Heart right ventricle (tissue), 16 donors: ENCODE measurements at regions not wholly inside any gene's neighbourhood (a gene's known extent, or its start where the extent isn't known, plus 50 kb on each side); places are given as distances from the start of the nearest gene placed in this dataset.

Source experiments
- ATAC-seq, 8 donors: fragments of 200-7000 bp; cut with Tn5 transposase; one replicate each; pipeline ENCODE4 v1.9.1; 2020; ENCODE audit warnings: mild to moderate bottlenecking in 8 of 8, moderate library complexity in 8 of 8, moderate number of reproducible peaks in 1 of 8
- DNase-seq, 2 donors: peaks; one replicate each; pipeline ENCODE4 v3.0.0-alpha.2; 2020
- H3K27ac ChIP-seq, 10 donors: fragments of 200-600 bp; sonication (generic) in 2 of 10; one replicate each; pipeline versions ENCODE4 v1.5.0 to v1.8.0; 2020 to 2022; ENCODE audit warnings: mild to moderate bottlenecking in 3 of 10
- H3K27me3 ChIP-seq, 7 donors: fragments of 200-600 bp; one replicate each; pipeline ENCODE4 v1.8.0; 2021 to 2022; ENCODE audit warnings: mild to moderate bottlenecking in 2 of 7
- H3K36me3 ChIP-seq, 9 donors: fragments of 200-600 bp; sonication (generic) in 1 of 9; one replicate each; pipeline versions ENCODE4 v1.5.0 to v1.8.0; 2020 to 2022; ENCODE audit warnings: mild to moderate bottlenecking in 2 of 9
- H3K4me1 ChIP-seq, 9 donors: fragments of 200-600 bp; sonication (generic) in 1 of 9; one replicate each; pipeline versions ENCODE4 v1.5.0 to v1.8.0; 2020 to 2022; ENCODE audit warnings: mild to moderate bottlenecking in 4 of 9
- H3K4me3 ChIP-seq, 10 donors: fragments of 200-600 bp; sonication (generic) in 2 of 10; one replicate each; pipeline versions ENCODE4 v1.5.0 to v1.8.0; 2020 to 2022; ENCODE audit warnings: mild to moderate bottlenecking in 7 of 10, moderate library complexity in 2 of 10
- H3K9me3 ChIP-seq, 11 donors: fragments of 200-600 bp in 10 of 11; sonication (generic) in 2 of 11; one replicate each; pipeline versions ENCODE4 v1.5.0 to v1.8.0; 2013 to 2022; ENCODE audit warnings: mild to moderate bottlenecking in 2 of 11, control low read depth in 1 of 11, moderate library complexity in 1 of 11
- CTCF ChIP-seq, 9 donors: fragments of 200-600 bp; sonication (generic) in 2 of 9; IDR thresholded peaks; one replicate each; pipeline versions ENCODE4 v1.5.0 to v1.8.0; 2021 to 2022; ENCODE audit warnings: antibody characterized with exemption in 9 of 9, mild to moderate bottlenecking in 5 of 9, moderate library complexity in 1 of 9
- WGBS, 2 donors: extraction: QIAGEN DNeasy Blood & Tissue Kit; methylation state at CpG; one replicate each; pipeline ENCODE4 v1.1.7; 2013; ENCODE audit warnings: inconsistent platforms in 1 of 2; 5-methylcytosine and 5-hydroxymethylcytosine counted together
- intact Hi-C, 10 donors: fragments of 100-400 bp; cut with DNase I; formaldehyde crosslinking; loops; one replicate each; pipeline versions ENCODE4 v1.11.1 to v1.14.2; 2022
- donor health status: Arrhythmogenic right ventricular cardiomyopathy.
- donor health status: ischemic (EF 13 %, LVEDD 7.1; RV severe dilation, severe dysfunction).
- donor health status: healthy with polysubstance abuse.
- donor health status: DM: no; HTN: yes; CAD: no.
- donor health status: DM: no; HTN: no; CAD: no.
- donor health status: ischemic (EF 25% LVEDD 6.9; RV normal size, moderate dysfunction).
- donor health status: ischemic (EF 25% LVEDD 5.7; RV mildly dilated, moderate dysfunction).
- donor health status: healthy.
- donor health status: DM: yes; HTN: yes; CAD: no.
- donor health status: Ischemic cardiomyopathy.
- donor health status: ischemic (EF 35%, LVEDD 5.7; RV mildly dilated, moderate dysfunction).
- donor health status: nonischemic (EF 11% LVEDD 7.7; RV severe dilation, severe dysfunction).
- donor health status: DM: yes; HTN: yes; CAD: no.
- donor health status: PGD.
- donor health status: ischemic (EF 29% LVEDD 5.4; RV normal size, mild dysfunction).
- donor health status: nonischemic (EF 23%, LVEDD 6.1; RV moderate dilation, normal function).

GRCh38 chr15:94843060-94843459 lies 611.7 kb downstream of the MCTP2 start:
- no peak for ATAC-seq
- no peak for TF ChIP-seq CTCF (IDR thresholded peaks at IDR 0.05)
- Histone ChIP-seq H3K36me3 (no peaks in the 10 kb centered on the region), H3K4me1 (peaks cover 0 to 35% (median 8%) of the 10 kb centered on the region in 9 donors), H3K27me3 (peaks cover 0 to 27% (median 11%) of the 10 kb centered on the region in 7 donors), H3K27ac (no peak overlapping the region), H3K9me3 (peaks cover 0 to 23% (median 11%) of the 10 kb centered on the region in 11 donors), H3K4me3 (no peak overlapping the region)
- DNase-seq: no peak
- intact Hi-C loops: loop anchor here in 4 of 10 donors (5.0 to 10.0 kb wide), 5 partner anchors 141 to 292 kb away; no protein-coding TSS in a partner anchor

DNA sequence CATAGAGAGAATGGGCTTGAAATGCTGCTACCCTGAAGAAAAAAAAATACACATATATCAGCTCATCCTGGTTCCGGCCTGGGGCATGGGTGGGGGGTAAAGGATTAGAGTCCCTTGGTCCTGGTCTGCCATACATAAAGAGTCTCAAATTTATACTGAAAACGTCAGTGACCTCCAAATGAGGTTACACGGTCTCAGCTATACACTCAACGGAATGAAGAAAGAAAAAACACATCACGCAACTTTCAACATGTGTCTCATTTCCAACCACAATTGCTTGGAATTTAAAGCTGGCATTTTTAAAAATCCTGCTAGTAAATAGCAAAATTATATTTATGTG lies 612.8 kb downstream of the MCTP2 start:
- peaks cover 0 to 27% (median 11%) of the 10 kb centered on the region in 7 donors for H3K27me3 ChIP-seq
- 59 to 73% methylated on average over 5 of the region's 5 CpGs for WGBS, 2 donors
- peak overlapping the region in 7 of 10 donors; percentile 17 to 77 (median 67) for H3K27ac ChIP-seq
- peaks cover 0 to 34% (median 8%) of the 10 kb centered on the region in 9 donors for H3K4me1 ChIP-seq
- peak overlapping the region in 4 of 10 donors; percentile 23 to 53 (median 46) for H3K4me3 ChIP-seq
- DNase-seq: no peak
- no peak for ATAC-seq
- peaks cover 0 to 23% (median 11%) of the 10 kb centered on the region in 11 donors for H3K9me3 ChIP-seq
- H3K36me3 ChIP-seq: no peaks in the 10 kb centered on the region
- intact Hi-C loops: loop anchor here in 4 of 10 donors (5.0 to 10.0 kb wide), 5 partner anchors 142 to 291 kb away; no protein-coding TSS in a partner anchor
- no peak for TF ChIP-seq CTCF (IDR thresholded peaks at IDR 0.05)

- WGBS, 2 donors: 2% methylated on average over 77 to 83 of the region's 83 CpGs
- ATAC-seq: peak; percentile 92 to 95 (median 94)
- Histone ChIP-seq H3K36me3 (no peaks in the 10 kb centered on the region), H3K9me3 (peaks cover 0 to 29% (median 11%) of the 10 kb centered on the region in 11 donors), H3K27me3 (peaks cover 0 to 28% (median 9%) of the 10 kb centered on the region in 7 donors), H3K27ac (peak overlapping the region in 9 of 10 donors; percentile 36 to 77 (median 67)), H3K4me3 (peak overlapping the region in 9 of 10 donors; percentile 14 to 53 (median 45)), H3K4me1 (peaks cover 0 to 28% (median 8%) of the 10 kb centered on the region in 9 donors)
- intact Hi-C loops: loop anchor here in 4 of 10 donors (5.0 to 10.0 kb wide), 6 partner anchors 142 to 290 kb away; no protein-coding TSS in a partner anchor
- TF ChIP-seq CTCF (IDR thresholded peaks at IDR 0.05): peak in 2 of 9 donors; percentile 18 to 27
- peak; percentile 76 to 81 for DNase-seq
These were observed 613.4 kb downstream of the MCTP2 start for GRCh38 chr15:94844538-94845389.

DNA sequence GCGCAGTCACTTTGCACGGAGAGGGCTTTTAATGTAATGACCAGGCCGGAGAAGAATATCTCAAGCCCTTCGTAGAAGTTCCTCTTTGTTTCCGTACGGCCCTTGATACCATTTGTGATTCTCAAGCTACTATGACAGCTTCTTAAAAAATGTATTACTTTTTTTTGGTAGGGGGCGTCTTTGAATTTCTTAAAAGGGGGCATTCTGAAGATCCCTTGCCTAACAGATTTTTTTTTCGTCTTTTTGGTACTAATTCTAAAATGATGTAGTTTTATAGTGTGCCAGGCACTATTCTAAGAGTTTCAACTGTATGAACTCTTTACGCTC lies 614.0 kb downstream of the MCTP2 start:
- H3K27me3 ChIP-seq: peaks cover 0 to 31% (median 7%) of the 10 kb centered on the region in 7 donors
- peaks cover 0 to 31% (median 11%) of the 10 kb centered on the region in 11 donors for H3K9me3 ChIP-seq
- peak overlapping the region in 7 of 10 donors; percentile 23 to 53 (median 46) for H3K4me3 ChIP-seq
- peaks cover 0 to 28% (median 8%) of the 10 kb centered on the region in 9 donors for H3K4me1 ChIP-seq
- no peaks in the 10 kb centered on the region for H3K36me3 ChIP-seq
- intact Hi-C loops: loop anchor here in 3 of 10 donors (5.0 to 10.0 kb wide), 5 partner anchors 169 to 289 kb away; no protein-coding TSS in a partner anchor
- ATAC-seq (no peak), DNase-seq (no peak)
- no peak for TF ChIP-seq CTCF (IDR thresholded peaks at IDR 0.05)
- H3K27ac ChIP-seq: peak overlapping the region in 6 of 10 donors; percentile 26 to 75 (median 64)
- 25 to 33% methylated on average over 9 of the region's 9 CpGs for WGBS, 2 donors
